Stimulated activated memory B cell treated with anti-CD40 and anti-IgM and Interleukin-4, amounts not matched to agents 10 μg/mL and 1 μg/mL and 100 μg/mL, for 72 hours (primary cell): ENCODE measurements at regions not wholly inside any gene's neighbourhood (a gene's known extent, or its start where the extent isn't known, plus 50 kb on each side); places are given as distances from the start of the nearest gene placed in this dataset.
"Not testable (repeated sequence)": the region's sequence is repeated elsewhere in the genome, so short reads cannot be mapped to it uniquely, and the experiment has no call there.

Source experiments
- ATAC-seq: fragments of 150-1000 bp; cut with Tn5 transposase; 2 replicates; pipeline ENCODE4 v1.10.0; 2021
- H3K27ac Mint-ChIP-seq: one replicate; pipeline ENCODE4 v1.8.0; 2022; ENCODE audit warnings: mild to moderate bottlenecking, mixed read lengths
- H3K27me3 Mint-ChIP-seq: one replicate; pipeline ENCODE4 v1.8.0; 2022; ENCODE audit warnings: mixed read lengths
- H3K36me3 Mint-ChIP-seq: one replicate; pipeline ENCODE4 v1.8.0; 2022; ENCODE audit warnings: mixed read lengths
- H3K4me1 Mint-ChIP-seq: one replicate; pipeline ENCODE4 v1.8.0; 2022; ENCODE audit warnings: mixed read lengths
- H3K4me3 Mint-ChIP-seq: one replicate; pipeline ENCODE4 v1.8.0; 2022; ENCODE audit warnings: mild to moderate bottlenecking, moderate library complexity, mixed read lengths
- H3K9me3 Mint-ChIP-seq: one replicate; pipeline ENCODE4 v1.8.0; 2022; ENCODE audit warnings: mixed read lengths

- Mint-ChIP-seq H3K27me3 (no peaks in the 10 kb centered on the region), H3K4me1 (no peaks in the 10 kb centered on the region), H3K36me3 (no peaks in the 10 kb centered on the region), H3K4me3 (no peak overlapping the region), H3K9me3 (peaks cover 7% of the 10 kb centered on the region), H3K27ac (no peak overlapping the region)
- no peak for ATAC-seq
These were observed 66.3 kb upstream of the UFM1 start for GRCh38 chr13:38283346-38283745.

- H3K9me3 Mint-ChIP-seq: no peaks in the 10 kb centered on the region
- no peak overlapping the region for H3K27ac Mint-ChIP-seq
- no peaks in the 10 kb centered on the region for H3K27me3 Mint-ChIP-seq
- H3K4me1 Mint-ChIP-seq: no peaks in the 10 kb centered on the region
- no peak overlapping the region for H3K4me3 Mint-ChIP-seq
- H3K36me3 Mint-ChIP-seq: no peaks in the 10 kb centered on the region
- no peak for ATAC-seq
These were observed 84.5 kb upstream of the UFM1 start for GRCh38 chr13:38265132-38265497.

GRCh38 chr13:38264363-38265131 lies 85.1 kb upstream of the UFM1 start:
- Mint-ChIP-seq H3K4me3 (no peak overlapping the region), H3K9me3 (no peaks in the 10 kb centered on the region), H3K27ac (no peak overlapping the region), H3K4me1 (no peaks in the 10 kb centered on the region), H3K27me3 (no peaks in the 10 kb centered on the region), H3K36me3 (no peaks in the 10 kb centered on the region)
- ATAC-seq: no peak

GRCh38 chr13:38262211-38262610 lies 87.4 kb upstream of the UFM1 start:
- Mint-ChIP-seq H3K27me3 (no peaks in the 10 kb centered on the region), H3K9me3 (no peaks in the 10 kb centered on the region), H3K36me3 (no peaks in the 10 kb centered on the region), H3K4me1 (no peaks in the 10 kb centered on the region), H3K27ac (no peak overlapping the region), H3K4me3 (no peak overlapping the region)
- no peak for ATAC-seq

GRCh38 chr13:38255600-38255999 lies 94.1 kb upstream of the UFM1 start:
- Mint-ChIP-seq H3K4me1 (no peaks in the 10 kb centered on the region), H3K27me3 (no peaks in the 10 kb centered on the region), H3K9me3 (no peaks in the 10 kb centered on the region), H3K4me3 (no peak overlapping the region), H3K27ac (no peak overlapping the region), H3K36me3 (no peaks in the 10 kb centered on the region)
- ATAC-seq: no peak

GRCh38 chr13:38239874-38240273 lies 109.8 kb upstream of the UFM1 start:
- Mint-ChIP-seq H3K27me3 (no peaks in the 10 kb centered on the region), H3K9me3 (peaks cover 4% of the 10 kb centered on the region), H3K36me3 (no peaks in the 10 kb centered on the region), H3K4me3 (no peak overlapping the region), H3K4me1 (no peaks in the 10 kb centered on the region), H3K27ac (no peak overlapping the region)
- ATAC-seq: no peak

- H3K4me1 Mint-ChIP-seq: no peaks in the 10 kb centered on the region
- peaks cover 10% of the 10 kb centered on the region for H3K36me3 Mint-ChIP-seq
- H3K27me3 Mint-ChIP-seq: peaks cover 13% of the 10 kb centered on the region
- H3K9me3 Mint-ChIP-seq: peaks cover 3% of the 10 kb centered on the region
- no peak overlapping the region for H3K27ac Mint-ChIP-seq
- no peak for ATAC-seq
- H3K4me3 Mint-ChIP-seq: no peak overlapping the region
These were observed 121.3 kb upstream of the UFM1 start for GRCh38 chr13:38228322-38228721.

GRCh38 chr13:38226496-38226895 lies 123.2 kb upstream of the UFM1 start:
- H3K4me1 Mint-ChIP-seq: peaks cover under 1% of the 10 kb centered on the region
- peaks cover under 1% of the 10 kb centered on the region for H3K36me3 Mint-ChIP-seq
- H3K27me3 Mint-ChIP-seq: peaks cover 3% of the 10 kb centered on the region
- ATAC-seq: no peak
- H3K4me3 Mint-ChIP-seq: no peak overlapping the region
- peaks cover under 1% of the 10 kb centered on the region for H3K9me3 Mint-ChIP-seq
- no peak overlapping the region for H3K27ac Mint-ChIP-seq

GRCh38 chr13:38223089-38223488 lies 126.6 kb upstream of the UFM1 start:
- H3K36me3 Mint-ChIP-seq: peaks cover 5% of the 10 kb centered on the region
- H3K4me1 Mint-ChIP-seq: peaks cover 6% of the 10 kb centered on the region
- peaks cover 3% of the 10 kb centered on the region for H3K9me3 Mint-ChIP-seq
- no peak overlapping the region for H3K27ac Mint-ChIP-seq
- no peaks in the 10 kb centered on the region for H3K27me3 Mint-ChIP-seq
- ATAC-seq: no peak
- no peak overlapping the region for H3K4me3 Mint-ChIP-seq

- ATAC-seq: not testable (repeated sequence)
These were observed 128.5 kb upstream of the UFM1 start for GRCh38 chr13:38221120-38221519.

GRCh38 chr13:38216181-38216580 lies 133.5 kb upstream of the UFM1 start:
- Mint-ChIP-seq H3K27ac (no peak overlapping the region), H3K4me1 (peaks cover 2% of the 10 kb centered on the region), H3K9me3 (peaks cover 14% of the 10 kb centered on the region), H3K36me3 (peaks cover 7% of the 10 kb centered on the region), H3K4me3 (no peak overlapping the region), H3K27me3 (no peaks in the 10 kb centered on the region)
- no peak for ATAC-seq

More at GRCh38 chr13:38221120-38221519, 128.5 kb upstream of the UFM1 start:
- H3K9me3 Mint-ChIP-seq, H3K27me3 Mint-ChIP-seq, H3K27ac Mint-ChIP-seq, H3K4me3 Mint-ChIP-seq, H3K4me1 Mint-ChIP-seq, H3K36me3 Mint-ChIP-seq: not testable (repeated sequence)

- Mint-ChIP-seq H3K27me3 (no peaks in the 10 kb centered on the region), H3K27ac (no peak overlapping the region), H3K4me1 (peaks cover 10% of the 10 kb centered on the region), H3K4me3 (no peak overlapping the region), H3K36me3 (peaks cover 6% of the 10 kb centered on the region), H3K9me3 (peaks cover 14% of the 10 kb centered on the region)
- ATAC-seq: no peak
These were observed 136.3 kb upstream of the UFM1 start for GRCh38 chr13:38213314-38213713.

GRCh38 chr13:38210928-38211596 lies 138.6 kb upstream of the UFM1 start:
- Mint-ChIP-seq H3K4me3 (no peak overlapping the region), H3K27ac (no peak overlapping the region), H3K27me3 (no peaks in the 10 kb centered on the region), H3K4me1 (peaks cover 10% of the 10 kb centered on the region), H3K9me3 (peaks cover 14% of the 10 kb centered on the region), H3K36me3 (peaks cover 6% of the 10 kb centered on the region)
- ATAC-seq: no peak

GRCh38 chr13:38204556-38204955 lies 145.1 kb upstream of the UFM1 start:
- Mint-ChIP-seq H3K27ac (no peak overlapping the region), H3K36me3 (no peaks in the 10 kb centered on the region), H3K4me3 (no peak overlapping the region), H3K4me1 (no peaks in the 10 kb centered on the region), H3K27me3 (no peaks in the 10 kb centered on the region), H3K9me3 (no peaks in the 10 kb centered on the region)
- no peak for ATAC-seq

- H3K27ac Mint-ChIP-seq: no peak overlapping the region
- H3K4me1 Mint-ChIP-seq: no peaks in the 10 kb centered on the region
- H3K36me3 Mint-ChIP-seq: no peaks in the 10 kb centered on the region
- no peak overlapping the region for H3K4me3 Mint-ChIP-seq
- no peaks in the 10 kb centered on the region for H3K27me3 Mint-ChIP-seq
- no peaks in the 10 kb centered on the region for H3K9me3 Mint-ChIP-seq
- ATAC-seq: peak; percentile 45
These were observed 146.9 kb upstream of the UFM1 start for GRCh38 chr13:38202740-38203139.

- Mint-ChIP-seq H3K27me3 (no peaks in the 10 kb centered on the region), H3K9me3 (no peaks in the 10 kb centered on the region)
These were observed 158.6 kb upstream of the UFM1 start for GRCh38 chr13:38191016-38191415.

More at GRCh38 chr13:38191016-38191415, 158.6 kb upstream of the UFM1 start:
- Mint-ChIP-seq H3K27ac (no peak overlapping the region), H3K4me1 (peaks cover 8% of the 10 kb centered on the region), H3K36me3 (no peaks in the 10 kb centered on the region), H3K4me3 (no peak overlapping the region)
- ATAC-seq: no peak
